ENCODE measurements at regions not wholly inside any gene's neighbourhood (a gene's known extent, or its start where the extent isn't known, plus 50 kb on each side); places are given as distances from the start of the nearest gene placed in this dataset.

DNA sequence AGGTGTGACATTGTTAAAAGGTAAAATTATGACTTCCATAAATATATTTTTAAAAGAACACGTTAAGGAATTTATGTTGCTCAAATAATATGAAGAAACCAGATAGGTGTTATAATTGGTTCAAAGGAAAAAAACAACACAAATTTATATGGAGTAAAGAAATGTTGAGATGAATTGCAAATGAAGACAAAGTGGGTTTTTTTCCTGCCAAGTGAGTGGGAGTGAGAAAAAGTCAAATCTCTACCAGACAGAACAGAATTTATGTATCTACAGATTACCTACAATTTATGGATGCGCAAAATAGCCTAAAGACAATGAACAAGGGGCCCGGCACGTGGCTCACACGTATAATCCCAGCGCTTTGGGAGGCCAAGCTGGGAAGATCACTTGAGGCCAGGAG, 159.7 kb upstream of the SLC1A4 start:
- DNase-seq (ENCODE audit: low read depth) = no peak

DNA sequence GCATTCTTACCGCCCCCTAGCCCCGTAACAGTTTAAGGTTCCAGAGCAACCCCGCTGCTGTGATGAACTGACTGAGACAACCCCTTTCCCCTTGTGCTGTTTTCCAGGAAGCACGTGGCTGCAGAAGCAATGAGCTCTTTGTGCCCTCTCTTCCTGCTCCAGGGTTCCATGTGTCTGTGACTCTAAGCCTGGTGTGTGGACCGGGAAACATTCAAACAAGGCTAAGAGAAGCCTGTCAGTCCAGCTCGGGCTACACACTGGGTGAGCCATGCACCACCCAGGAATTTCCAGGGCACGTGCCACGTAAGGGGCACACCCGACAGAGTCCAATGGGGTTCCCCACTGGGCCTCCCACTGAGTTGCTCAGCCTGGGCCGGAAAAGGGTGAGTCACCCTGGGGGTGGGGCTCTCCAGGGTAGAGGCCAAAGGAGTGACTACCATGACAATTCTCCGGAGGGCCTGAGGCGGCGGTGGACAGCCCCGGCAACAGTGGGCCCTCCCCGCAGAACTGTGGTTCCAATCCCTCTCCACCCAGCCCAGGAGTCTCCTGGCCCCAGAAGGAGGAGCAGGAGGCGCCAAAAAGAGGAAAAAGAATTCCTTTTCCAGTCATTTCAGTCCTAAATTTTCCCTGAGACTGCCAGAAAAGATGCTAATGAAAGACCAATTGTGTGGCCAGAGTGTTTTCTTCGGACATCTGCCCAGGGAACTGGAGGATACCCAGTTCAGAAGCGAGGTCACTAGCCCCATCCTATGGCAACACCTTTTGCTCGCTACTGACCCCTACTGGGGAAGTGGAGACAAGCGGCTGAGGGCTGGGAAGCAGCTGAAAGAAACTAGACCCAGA, 157.8 kb upstream of the SLC1A4 start:
- DNase-seq (ENCODE audit: low read depth) = peak; percentile 65

DNA sequence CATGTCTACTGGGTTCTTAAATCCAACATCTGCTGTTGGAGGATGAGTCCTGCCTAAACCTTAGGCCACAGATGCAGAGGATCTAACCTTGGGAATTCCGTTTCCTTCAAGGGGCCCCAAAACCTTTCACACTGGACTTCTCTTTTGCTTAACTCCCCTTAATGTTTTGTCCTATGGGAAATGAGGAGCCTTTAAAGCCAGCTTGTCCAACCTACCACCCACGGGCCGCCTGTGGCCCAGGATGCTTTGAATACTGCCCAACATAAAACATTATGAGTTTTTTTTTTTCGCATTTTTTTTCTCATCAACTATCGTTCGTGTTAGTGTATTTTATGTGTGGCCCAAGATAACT, 157.2 kb upstream of the SLC1A4 start:
- DNase-seq (ENCODE audit: low read depth) = no peak

DNA sequence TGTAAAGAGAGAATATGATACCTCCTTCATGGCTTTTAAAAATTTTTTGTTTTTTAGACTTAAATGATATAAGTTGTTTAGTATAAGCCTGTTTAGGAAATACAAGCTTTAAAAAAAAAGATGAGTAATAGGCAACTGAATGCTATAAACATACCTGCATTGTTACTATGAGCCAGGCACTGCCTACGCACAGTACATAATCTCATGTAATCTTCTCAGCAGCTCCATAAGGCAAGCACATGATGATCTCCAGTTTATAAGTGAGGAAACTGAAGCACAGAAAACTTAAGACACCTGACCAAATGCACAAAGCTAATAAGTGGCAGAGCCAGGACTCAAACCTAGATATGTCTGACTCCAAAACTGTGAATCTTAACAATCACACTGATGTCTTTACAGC, 156.3 kb upstream of the SLC1A4 start:
- DNase-seq (ENCODE audit: low read depth) = no peak

DNA sequence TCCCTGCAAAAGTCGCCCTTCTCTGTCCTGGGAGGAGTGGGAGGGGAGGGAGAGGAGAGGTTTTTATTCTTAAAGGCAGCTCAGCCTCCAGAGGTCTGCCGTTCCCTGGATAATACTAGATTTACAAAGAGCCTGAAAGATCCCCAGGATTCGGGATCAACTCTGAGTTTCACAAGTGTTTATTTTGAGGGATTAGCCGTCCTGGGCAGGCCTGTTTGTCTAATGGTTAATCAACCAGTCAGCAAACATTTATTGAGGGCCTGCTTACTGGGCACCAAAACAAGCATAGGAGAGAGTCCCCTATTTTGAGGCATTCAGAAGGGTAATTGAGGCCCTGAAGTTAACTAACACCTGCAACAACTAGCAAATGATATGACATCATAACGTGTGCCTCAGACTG, 152.6 kb upstream of the SLC1A4 start:
- DNase-seq (ENCODE audit: low read depth) = no peak

DNA sequence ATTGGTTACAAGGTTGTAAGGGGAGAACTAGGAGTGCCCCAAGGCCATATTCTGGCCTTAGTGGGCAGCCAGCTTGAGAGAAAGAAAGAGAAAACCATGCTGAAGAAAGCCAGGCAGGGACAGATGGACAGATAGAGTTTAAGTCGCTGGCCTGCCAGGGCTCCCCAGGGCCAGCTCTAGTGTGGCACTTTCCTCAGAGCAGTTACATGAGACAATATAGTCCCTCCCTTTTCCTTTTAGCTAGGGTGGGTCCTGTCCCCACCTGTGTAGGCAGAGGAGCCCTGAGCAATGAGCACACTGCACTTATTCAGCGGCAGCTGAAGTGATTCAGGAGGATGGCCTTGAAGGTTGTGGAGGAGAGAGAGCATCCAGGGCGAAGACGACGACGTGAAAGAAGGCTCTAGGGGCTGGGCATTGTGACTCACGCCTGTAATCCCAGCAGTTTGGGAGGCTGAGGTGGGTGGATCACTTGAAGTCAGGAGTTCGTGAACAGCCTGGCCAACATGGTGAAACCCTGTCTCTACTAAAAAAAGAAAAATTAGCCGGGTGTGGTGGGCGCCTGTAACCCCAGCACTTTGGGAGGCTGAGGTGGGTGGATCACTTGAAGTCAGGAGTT, 152.0 kb upstream of the SLC1A4 start:
- no peak for DNase-seq (ENCODE audit: low read depth)

DNA sequence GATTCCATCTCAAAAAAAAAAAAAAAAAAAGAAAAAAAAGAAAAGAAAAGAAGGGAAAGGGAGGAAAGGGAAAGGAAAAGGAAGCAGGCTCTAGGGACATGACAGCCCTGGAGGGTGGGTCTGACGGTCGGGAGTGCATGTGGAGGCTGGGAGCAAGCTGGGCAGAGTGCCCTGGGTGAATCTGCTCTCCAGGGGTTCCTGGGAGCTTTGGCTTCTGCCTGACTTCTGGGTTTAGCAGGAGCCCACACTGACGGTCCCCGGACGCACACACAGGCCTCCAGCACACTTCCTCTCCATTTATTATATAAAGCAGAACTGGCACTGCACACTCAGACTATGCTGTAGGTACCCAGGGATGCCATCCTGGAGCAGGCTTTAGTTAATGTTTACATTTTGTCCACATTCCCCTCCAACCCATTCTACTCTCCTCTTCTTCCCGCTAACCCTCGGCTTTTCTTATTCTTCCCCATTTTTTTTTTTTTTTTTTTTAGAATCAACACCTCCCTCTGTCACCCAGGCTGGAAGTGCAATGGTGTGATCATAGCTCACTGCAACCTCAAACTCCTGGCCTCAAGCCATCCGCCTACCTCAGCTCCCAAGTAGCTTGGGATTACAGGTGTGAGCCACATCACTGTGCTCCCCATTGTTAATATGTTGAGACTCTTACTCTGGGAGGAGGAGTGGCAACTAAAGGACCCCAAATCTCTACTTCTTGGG, 151.1 kb upstream of the SLC1A4 start:
- no peak for DNase-seq (ENCODE audit: low read depth)

DNA sequence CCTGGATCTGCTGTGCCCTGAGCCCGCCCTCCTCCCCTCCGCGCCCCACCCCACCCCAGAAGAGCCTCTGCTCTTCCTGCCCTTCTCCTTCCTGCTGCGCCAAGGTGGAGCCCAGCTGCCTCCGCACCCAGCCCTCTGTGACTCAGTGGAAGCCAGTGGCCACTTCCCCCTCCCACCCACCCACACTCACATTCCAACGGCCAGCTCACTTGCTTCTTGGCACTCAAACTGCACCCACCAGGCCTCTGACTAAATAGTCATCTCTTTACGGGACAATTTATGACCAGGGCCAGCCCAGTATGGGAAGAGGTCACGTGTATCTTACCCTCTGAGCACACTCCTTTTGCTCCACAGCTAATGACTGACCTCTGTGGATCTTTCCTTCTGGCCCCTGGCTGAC, 150.4 kb upstream of the SLC1A4 start:
- DNase-seq (ENCODE audit: low read depth) = no peak

DNA sequence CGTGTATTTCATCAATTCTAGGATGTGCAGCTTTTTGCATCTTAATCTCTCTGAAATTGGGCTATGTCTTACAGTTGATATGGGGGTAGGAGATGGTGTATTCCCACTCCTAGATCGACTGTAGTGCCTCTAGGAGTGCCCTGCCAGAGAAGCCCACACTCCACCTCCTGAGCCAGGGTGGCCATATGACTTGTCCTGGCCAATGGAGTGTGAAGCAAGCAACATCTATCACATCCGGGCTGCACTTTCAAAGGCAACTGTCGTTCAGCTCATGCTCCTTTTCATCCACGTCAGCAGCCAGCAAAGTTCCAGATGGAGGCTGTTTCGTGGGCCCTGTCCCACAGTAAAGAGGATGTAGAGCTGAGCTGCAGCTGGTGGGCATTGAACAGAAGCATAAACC, 149.4 kb upstream of the SLC1A4 start:
- no peak for DNase-seq (ENCODE audit: low read depth)

DNA sequence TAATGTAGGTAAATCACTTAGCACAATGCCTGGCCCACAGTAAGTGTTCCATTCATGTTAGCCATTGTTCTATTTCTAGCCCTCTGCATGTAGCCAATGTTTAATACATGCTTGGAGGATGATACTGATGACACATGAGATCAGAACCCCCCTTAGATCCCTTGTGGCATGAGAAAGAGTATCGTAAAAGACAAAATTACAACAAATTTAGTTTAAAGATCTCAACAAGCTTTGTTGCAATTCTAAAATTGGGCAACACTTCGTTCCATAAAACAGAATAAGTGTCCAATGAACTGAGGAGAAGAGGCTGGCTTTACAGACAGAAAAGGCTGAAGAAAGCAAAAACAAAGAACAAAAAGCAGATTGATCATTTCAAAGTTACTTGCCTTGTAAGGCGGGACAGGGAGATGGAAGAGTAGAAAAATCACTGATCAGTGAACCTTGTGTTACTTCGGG, 148.7 kb upstream of the SLC1A4 start:
- DNase-seq (ENCODE audit: low read depth) = no peak

DNA sequence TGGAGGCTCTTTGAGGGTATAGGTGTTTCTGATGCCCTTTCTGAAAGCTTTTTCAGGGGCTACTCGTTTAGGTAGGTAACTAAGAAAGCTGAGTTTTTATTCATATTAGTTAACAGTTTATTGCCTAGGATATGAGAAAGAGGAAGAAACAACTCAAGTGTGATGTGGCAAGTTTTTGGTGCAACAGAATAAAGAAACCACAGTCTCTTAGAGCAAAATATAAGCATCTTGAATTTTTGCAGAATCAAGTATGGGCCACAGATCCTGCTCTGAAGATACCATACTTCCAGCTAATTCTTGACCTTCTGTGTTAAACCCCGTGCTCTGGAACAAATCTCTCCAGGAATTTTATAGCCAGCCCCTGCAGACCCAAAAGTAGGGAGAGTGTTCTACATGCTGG, 147.7 kb upstream of the SLC1A4 start:
- no peak for DNase-seq (ENCODE audit: low read depth)

DNA sequence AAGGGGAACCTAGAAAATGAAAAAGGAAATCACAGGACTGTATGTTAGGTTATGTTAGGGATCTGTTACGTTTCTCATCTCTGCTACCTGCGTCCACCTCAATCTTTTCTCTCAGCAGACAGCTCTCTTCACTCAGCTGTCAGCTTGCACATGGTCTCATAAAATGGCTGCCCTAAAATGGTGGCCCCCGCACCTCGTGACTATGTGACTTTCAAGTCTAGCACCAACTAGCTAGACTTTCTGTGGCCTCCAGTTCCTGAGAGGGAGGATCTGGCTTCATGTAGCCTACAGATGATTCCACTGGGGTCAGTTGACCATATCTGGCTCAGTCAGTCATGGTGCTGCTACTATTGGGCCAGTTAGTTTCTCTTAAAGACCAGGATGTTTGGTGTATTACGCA, 147.2 kb upstream of the SLC1A4 start:
- no peak for DNase-seq (ENCODE audit: low read depth)

DNA sequence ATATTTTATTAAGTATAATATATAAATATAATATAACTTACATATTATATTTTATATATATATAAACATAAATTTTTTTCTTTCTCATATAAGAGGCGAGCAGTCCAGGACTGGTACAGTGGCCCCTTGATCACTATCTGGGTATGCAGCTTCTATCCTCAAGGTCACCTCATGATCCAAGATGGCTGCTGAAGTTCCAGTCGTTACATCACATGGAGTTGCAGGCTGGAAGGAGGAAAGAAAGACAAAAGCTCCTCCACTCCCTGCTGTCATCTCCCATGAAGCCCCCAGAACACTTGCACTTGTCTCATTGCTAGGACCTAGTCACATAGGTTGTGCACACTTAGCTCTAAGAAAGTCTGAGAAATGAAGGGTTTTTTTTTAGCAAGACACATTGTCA, 145.1 kb upstream of the SLC1A4 start:
- no peak for DNase-seq (ENCODE audit: low read depth)

DNA sequence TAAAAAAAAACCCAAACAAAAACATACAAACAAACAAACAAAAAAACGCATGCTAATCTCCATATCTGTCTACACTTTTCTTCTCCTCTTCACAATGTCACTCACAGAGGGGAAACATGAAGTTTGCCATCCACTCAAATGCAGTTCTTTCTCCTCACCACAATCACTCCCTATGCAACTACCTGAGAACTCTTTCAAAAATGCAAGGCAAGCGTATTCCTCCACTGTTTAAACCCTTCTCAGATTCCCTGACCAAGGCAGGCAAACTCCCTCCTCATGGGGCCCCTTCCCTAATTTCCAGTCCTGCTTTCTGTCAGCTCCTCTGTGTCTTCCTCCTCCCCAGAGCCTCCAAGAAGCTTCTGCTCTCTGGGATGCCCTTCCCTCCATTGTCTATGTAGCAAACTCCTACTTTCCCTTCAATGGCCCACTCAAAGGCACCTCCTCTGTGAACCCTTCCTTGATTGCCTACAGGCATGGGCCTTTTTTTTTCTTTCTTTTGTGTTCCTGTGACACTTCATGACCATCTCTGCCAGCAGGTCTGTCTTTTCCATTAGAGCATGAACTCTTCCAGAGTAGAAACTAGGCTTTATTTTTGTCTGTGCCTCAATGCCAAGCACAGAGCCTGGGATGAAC, 143.8 kb upstream of the SLC1A4 start:
- no peak for DNase-seq (ENCODE audit: low read depth)

DNA sequence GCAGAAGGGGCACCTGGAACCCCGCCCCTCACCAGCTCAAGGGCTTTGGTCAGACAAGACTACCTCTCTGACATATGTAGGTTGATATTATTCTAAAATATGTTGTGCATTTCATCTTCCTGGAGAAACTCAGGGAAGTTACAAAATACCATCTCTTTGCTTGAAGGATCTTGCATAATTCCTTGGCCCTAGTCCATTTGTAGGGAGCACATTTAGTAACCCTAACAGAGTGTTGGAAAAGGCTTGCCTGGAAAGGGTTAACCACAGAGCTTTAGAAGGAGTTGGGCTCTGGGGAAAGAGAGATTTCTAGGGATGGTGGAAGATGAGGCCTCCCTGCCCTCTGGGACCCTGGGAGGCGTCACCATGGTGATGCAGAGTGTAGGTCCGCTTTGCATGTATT, 143.0 kb upstream of the SLC1A4 start:
- no peak for DNase-seq (ENCODE audit: low read depth)

DNA sequence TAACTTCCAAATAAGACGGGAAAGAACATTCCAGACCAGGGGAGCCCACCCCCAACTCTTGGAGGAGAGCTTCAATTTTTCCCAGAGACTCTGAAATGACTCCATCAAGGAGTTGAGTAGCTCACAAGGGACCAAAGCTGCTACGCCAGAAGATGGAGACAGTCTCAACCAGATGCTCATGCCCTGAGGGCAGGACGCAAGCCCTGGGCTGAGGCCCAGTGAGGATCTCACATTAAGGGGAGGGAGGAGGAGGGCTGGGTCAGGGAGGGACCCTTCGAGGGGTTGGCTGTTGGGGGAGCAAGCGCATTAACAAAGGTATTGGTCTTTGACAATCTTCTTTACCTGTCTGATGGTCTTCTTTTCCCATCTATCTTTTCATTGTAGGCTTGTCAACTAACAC, 141.3 kb upstream of the SLC1A4 start:
- DNase-seq (ENCODE audit: low read depth) = no peak

DNA sequence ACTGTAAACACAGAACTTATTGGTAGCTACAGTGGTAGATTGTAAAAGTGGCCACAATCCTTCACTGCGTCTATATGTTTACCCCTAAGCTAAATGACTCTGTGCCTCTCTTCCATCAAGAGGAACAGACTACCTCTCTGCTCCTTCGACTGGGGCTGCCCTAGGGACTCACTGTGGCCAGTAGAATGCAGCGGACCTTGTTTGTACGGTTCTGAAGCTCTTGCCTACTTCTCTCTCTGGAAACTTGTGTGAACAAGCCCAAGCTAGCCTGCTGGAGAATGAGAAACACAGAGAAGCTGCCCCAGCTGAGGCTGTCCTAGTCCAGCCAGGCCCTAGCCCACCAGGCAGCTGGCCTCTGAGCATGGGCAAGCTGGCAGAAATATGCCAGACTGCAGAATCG, 140.8 kb upstream of the SLC1A4 start:
- DNase-seq (ENCODE audit: low read depth) = no peak

DNA sequence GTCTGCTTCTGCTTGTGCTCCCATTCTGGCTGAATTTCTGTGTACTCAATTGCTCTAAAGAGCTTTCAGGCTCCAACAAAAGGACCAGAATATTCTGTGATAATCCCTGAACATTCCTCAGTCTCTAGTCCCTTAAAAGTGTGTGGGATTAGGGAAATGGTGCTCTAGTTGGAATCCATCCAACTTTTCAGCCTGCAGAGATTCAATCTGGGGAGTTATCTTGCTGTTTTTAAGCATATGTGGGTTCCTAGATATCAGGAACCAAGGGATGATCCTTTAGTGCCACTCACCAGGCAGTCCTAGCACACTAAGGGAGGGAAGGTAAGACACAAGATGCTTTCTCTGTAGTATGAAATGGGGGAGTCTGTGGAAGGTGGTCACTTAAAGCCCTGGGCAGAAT, 140.3 kb upstream of the SLC1A4 start:
- DNase-seq (ENCODE audit: low read depth) = no peak

DNA sequence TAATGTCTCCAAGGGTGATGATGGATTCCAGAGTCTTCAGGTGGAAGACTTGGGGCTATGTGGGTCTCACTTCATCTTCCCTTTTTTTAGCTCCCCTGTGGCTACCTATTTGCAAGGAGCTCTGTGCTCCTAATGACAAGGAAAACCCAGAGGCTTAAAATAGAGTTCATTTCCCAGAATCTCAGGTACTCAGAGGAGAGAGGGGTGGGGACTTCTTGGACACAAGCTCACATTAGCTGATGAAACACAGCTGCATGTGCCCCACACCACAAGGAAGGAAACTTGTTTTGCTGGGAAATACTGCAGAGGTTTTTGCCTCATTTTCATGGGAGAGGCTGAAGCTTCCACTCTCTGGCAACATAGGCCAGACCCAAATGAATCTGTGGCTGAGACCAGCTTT, 138.6 kb upstream of the SLC1A4 start:
- no peak for DNase-seq (ENCODE audit: low read depth)

DNA sequence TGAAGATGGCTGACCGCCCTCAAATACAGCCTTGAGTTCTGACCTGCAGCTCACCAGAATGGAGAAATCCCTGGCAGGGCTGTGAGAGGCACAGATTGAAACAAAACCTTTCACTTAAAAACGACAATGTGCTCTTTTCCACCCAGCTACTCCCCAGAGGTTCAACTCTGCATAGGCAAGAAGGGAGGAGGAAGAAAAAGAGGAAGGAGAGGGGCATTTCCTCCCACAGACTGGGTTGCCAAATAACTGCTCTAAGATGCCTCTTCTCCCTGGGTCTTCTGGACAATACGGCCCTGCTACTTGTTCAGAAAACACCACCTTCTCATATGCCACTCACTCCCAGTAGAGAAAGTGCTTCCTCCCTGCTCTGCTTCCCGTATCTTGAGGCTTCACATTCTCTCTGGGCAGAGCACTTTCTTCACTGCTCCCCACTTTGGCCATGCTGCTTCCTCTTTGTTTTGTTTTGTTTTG, 136.4 kb upstream of the SLC1A4 start:
- DNase-seq (ENCODE audit: low read depth) = no peak

DNA sequence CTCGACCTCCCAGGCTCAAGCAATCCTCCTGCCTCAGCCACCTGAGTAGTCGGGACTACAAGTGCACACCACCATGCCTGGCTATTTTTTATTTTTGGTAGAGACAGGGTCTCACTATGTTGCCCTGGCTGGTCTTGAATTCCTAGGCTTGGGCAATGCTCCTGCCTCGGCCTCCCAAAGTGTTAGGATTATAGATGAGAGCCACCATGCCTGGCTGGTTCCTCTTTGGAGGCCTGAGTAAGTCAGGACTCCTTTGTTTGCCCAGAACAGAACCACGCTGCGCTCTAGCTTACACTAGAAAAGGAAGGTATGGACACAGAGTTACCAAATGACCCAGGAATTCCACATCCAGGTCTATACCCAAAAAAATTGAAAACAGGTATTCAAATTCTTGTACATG, 135.9 kb upstream of the SLC1A4 start:
- no peak for DNase-seq (ENCODE audit: low read depth)

DNA sequence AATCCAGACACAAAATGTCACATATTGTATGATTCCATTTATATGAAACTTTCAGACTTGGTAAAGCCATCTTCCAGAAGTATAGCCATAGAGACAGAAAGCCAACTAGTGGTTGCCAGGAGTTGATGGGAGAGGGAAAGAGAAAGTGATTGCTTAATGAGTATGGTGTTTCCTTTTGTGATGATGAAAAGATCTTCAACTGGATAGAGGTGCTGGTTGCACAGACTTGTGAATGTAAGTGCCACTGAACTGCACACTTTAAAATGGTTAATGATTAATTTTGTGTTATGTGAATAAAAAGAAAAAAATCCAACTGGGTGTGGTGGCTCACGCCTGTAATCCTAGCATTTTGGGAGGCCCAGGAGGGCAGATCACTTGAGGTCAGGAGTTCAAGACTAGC, 135.3 kb upstream of the SLC1A4 start:
- DNase-seq (ENCODE audit: low read depth) = no peak

DNA sequence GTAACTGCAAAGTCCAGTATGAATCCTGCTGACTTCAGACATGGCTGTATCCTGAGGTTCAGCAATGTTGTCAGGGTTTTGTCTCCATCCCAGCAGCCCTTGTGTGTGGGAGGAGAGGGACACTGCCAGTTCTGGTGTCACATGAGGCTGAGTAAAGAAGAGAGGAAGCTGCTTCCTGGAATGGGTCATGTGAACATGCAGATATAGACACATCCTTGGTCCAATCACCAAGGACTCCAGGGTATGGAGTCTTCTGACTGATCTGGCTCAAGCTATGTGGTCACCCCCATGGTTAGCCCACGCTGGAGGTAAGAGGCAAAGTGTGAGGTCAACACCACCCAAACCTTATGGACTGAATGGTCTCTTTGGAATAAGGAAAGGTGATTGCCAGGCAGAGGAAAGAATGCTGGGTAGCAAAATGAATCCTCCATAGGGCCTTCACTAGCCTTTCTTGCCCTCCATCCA, 134.4 kb upstream of the SLC1A4 start:
- peak; percentile 43 for DNase-seq (ENCODE audit: low read depth)
